SK-N-SH (cell line): ENCODE measurements at regions not wholly inside any gene's neighbourhood (a gene's known extent, or its start where the extent isn't known, plus 50 kb on each side); places are given as distances from the start of the nearest gene placed in this dataset.

Experiments
- EP300 ChIP-seq, 2 experiments: IDR thresholded peaks; 2 replicates each; pipeline versions ENCODE4 v1.4.0 to v1.6.1; 2012; ENCODE audit warnings: borderline replicate concordance in 1 of 2, low read depth in 1 of 2, low read length in 1 of 2
- PBX3 ChIP-seq: IDR thresholded peaks from 2 replicates; pipeline ENCODE4; 2012
- POLR2AphosphoS5 ChIP-seq: IDR thresholded peaks from 2 replicates; pipeline ENCODE4 v1.6.1; 2012; ENCODE audit warnings: low read depth, low read length
- YY1 ChIP-seq: IDR thresholded peaks from 2 replicates; pipeline ENCODE4 v1.4.0; 2012; ENCODE audit warnings: low read depth, mild to moderate bottlenecking
- TF ChIP-seq, protein P1 (sequence below): fragments of 200-600 bp; sonication (generic); IDR thresholded peaks from 2 replicates; pipeline ENCODE4 v1.6.1; 2017; ENCODE audit warnings: antibody characterized with exemption, mild to moderate bottlenecking, moderate library complexity

GRCh38 chr2:234608946-234609345 is 112.1 kb upstream of the ARL4C start:
- TF ChIP-seq, protein P1, sequence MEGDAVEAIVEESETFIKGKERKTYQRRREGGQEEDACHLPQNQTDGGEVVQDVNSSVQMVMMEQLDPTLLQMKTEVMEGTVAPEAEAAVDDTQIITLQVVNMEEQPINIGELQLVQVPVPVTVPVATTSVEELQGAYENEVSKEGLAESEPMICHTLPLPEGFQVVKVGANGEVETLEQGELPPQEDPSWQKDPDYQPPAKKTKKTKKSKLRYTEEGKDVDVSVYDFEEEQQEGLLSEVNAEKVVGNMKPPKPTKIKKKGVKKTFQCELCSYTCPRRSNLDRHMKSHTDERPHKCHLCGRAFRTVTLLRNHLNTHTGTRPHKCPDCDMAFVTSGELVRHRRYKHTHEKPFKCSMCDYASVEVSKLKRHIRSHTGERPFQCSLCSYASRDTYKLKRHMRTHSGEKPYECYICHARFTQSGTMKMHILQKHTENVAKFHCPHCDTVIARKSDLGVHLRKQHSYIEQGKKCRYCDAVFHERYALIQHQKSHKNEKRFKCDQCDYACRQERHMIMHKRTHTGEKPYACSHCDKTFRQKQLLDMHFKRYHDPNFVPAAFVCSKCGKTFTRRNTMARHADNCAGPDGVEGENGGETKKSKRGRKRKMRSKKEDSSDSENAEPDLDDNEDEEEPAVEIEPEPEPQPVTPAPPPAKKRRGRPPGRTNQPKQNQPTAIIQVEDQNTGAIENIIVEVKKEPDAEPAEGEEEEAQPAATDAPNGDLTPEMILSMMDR: no peak
- TF ChIP-seq YY1 (no peak), PBX3 (no peak), EP300 (IDR thresholded peaks at IDR 0.05; ENCODE audit: borderline replicate concordance in 1 of 2, low read depth in 1 of 2, low read length in 1 of 2) (no peak), POLR2AphosphoS5 (no peak)
